Neural crest cell (in vitro differentiated cells): ENCODE measurements at regions not wholly inside any gene's neighbourhood (a gene's known extent, or its start where the extent isn't known, plus 50 kb on each side); places are given as distances from the start of the nearest gene placed in this dataset.

ENCODE experiments used
- DNase-seq: peaks from one replicate; pipeline ENCODE4 v3.0.0; 2021; ENCODE audit warnings: low read depth, mixed read lengths, low spot score
- H3K27ac Mint-ChIP-seq: one replicate; pipeline ENCODE4 v1.8.0; 2021; ENCODE audit warnings: mild to moderate bottlenecking, mixed read lengths; ENCODE audit not compliant: unreplicated experiment
- H3K27me3 Mint-ChIP-seq: 2 replicates; pipeline ENCODE4 v1.8.0; 2021; ENCODE audit warnings: low read depth, mild to moderate bottlenecking, mixed read lengths
- H3K36me3 Mint-ChIP-seq: 2 replicates; pipeline ENCODE4 v1.8.0; 2021; ENCODE audit warnings: low read depth, mild to moderate bottlenecking, mixed read lengths
- H3K4me1 Mint-ChIP-seq: 2 replicates; pipeline ENCODE4 v1.8.0; 2021; ENCODE audit warnings: mixed read lengths
- H3K4me3 Mint-ChIP-seq: one replicate; pipeline ENCODE4 v1.8.0; 2021; ENCODE audit warnings: mild to moderate bottlenecking, mixed read lengths
- H3K9me3 Mint-ChIP-seq: 2 replicates; pipeline ENCODE4 v1.8.0; 2021; ENCODE audit warnings: mixed read lengths
- TF ChIP-seq, protein P1 (sequence below): fragments of 200-600 bp; sonication (generic); conservative IDR thresholded peaks from 2 replicates; pipeline ENCODE4 v1.5.0; 2021; ENCODE audit warnings: antibody characterized with exemption, mild to moderate bottlenecking

DNA sequence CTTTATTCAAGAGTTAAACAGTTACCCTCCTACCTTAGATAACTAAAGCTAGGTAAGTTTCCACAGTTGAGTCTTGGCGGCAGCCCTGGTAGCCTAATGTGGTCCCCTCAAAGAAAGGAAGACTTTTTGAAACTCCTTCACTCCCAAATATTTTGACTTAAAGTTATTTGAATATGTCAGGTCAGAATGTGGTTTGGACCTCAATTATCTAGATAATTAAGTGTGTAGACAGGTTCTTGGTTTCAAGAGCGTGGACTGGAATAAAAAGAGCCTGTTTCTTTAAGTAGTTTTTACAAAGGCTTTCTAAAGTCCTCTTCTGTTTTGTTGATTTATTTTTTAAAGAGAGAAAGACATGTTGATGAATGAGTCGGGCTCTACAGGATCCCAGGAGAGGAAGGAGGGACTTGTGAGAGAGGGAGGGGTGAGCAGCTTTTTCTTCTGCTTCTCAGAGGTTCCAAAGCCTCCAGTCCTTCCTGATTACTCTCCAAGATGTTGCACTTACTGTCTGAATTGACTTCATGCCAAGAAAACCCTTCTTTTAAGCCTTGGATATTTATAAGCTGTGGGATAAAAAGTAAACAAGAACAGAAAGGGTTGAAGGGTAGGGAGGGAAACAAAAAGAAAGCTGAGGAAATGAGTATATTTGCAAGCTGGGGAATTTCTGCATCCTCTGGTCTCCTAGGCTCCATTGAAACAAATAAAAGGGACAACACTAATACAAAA is 457.4 kb downstream of the IGSF11 start:
- DNase-seq, result no peak
- H3K4me1 Mint-ChIP-seq, result no peaks in the 10 kb centered on the region
- H3K27me3 Mint-ChIP-seq, result peaks cover 5% of the 10 kb centered on the region
- H3K36me3 Mint-ChIP-seq, result no peaks in the 10 kb centered on the region
- TF ChIP-seq, protein P1, sequence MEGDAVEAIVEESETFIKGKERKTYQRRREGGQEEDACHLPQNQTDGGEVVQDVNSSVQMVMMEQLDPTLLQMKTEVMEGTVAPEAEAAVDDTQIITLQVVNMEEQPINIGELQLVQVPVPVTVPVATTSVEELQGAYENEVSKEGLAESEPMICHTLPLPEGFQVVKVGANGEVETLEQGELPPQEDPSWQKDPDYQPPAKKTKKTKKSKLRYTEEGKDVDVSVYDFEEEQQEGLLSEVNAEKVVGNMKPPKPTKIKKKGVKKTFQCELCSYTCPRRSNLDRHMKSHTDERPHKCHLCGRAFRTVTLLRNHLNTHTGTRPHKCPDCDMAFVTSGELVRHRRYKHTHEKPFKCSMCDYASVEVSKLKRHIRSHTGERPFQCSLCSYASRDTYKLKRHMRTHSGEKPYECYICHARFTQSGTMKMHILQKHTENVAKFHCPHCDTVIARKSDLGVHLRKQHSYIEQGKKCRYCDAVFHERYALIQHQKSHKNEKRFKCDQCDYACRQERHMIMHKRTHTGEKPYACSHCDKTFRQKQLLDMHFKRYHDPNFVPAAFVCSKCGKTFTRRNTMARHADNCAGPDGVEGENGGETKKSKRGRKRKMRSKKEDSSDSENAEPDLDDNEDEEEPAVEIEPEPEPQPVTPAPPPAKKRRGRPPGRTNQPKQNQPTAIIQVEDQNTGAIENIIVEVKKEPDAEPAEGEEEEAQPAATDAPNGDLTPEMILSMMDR, result no peak
- H3K4me3 Mint-ChIP-seq, result no peak overlapping the region
- H3K9me3 Mint-ChIP-seq, result no peaks in the 10 kb centered on the region
- H3K27ac Mint-ChIP-seq, result no peak overlapping the region

DNA sequence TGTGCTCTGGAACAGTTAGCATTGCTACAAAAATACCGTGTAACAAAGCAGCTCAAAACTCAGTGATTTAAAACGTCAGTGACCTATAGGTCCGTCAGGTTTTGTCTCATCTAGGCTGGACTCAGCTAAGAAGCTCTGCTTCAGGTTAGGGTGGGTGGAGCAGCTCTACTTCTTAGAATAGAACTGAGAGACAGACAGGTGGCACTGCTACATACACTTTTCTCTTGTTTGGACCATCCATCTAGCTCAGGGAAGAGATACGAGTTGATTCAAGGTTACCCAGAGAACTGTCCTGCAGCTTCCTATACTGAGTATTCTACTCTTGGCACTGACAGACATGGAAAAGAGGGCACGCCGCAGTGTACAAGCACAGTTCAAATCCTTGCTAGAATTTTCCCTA is 456.1 kb downstream of the IGSF11 start:
- Mint-ChIP-seq H3K36me3 (no peaks in the 10 kb centered on the region), H3K9me3 (peaks cover 3% of the 10 kb centered on the region), H3K4me1 (no peaks in the 10 kb centered on the region), H3K4me3 (no peak overlapping the region), H3K27me3 (peaks cover 5% of the 10 kb centered on the region), H3K27ac (no peak overlapping the region)
- DNase-seq, result no peak
- TF ChIP-seq, protein P1, result no peak

DNA sequence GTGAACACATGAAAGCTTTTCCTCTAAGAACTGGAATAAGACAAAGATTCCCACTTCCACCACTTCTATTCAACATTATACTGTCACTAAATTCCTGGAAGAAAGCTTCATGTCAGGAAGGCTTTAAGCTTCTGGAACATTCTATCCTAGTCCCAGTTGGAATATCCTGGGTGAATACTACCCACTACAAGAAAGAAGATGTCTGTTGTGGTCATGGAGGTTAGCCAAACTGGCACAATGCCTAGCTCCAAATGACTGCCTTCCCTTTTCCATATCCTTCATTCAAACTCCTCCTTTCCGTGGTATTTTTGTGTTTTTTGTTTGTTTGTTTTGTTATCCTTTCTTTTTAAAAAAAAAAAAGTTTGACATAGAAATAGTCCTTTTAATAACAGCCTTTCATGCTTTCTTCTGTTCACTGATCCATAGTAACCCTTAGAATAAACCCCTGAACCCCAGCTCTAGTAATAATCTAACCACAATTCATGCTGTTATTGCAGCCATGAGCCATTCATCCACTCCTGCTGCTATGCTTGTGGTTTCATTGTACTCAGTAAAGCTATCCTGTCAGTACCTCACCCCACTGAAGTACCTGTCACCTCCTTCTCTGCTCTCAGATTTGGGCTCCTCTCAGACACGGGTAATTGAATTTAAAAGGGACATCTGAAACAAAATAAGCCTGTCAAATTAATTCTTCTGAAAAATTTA is 447.5 kb downstream of the IGSF11 start:
- TF ChIP-seq, protein P1, result no peak
- Mint-ChIP-seq H3K4me1 (no peaks in the 10 kb centered on the region), H3K4me3 (no peak overlapping the region), H3K36me3 (no peaks in the 10 kb centered on the region), H3K9me3 (peaks cover 9% of the 10 kb centered on the region), H3K27me3 (no peaks in the 10 kb centered on the region), H3K27ac (no peak overlapping the region)
- DNase-seq, result no peak

DNA sequence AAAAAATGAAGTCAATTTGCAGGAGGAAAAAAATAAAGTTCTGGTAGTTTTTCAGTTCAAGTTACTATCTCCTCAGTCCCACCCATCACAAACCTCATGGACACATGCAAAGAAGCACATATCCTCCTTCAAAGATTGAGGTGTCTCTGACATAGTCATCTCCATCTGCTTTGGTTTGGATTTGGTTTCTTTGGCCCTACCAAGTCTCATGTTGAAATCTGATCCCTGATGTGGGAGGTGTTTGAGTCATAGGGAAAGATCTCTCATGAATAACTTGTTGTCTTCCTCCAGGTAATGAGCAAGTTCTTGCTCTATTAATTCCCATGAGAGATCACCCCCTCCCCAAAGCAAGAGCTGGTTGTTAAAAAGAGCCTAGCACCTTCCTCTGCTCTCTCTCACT is 446.8 kb downstream of the IGSF11 start:
- TF ChIP-seq, protein P1, result no peak
- DNase-seq, result no peak
- Mint-ChIP-seq H3K27ac (peak overlapping the region; percentile 86), H3K4me3 (no peak overlapping the region), H3K36me3 (no peaks in the 10 kb centered on the region), H3K27me3 (no peaks in the 10 kb centered on the region), H3K4me1 (no peaks in the 10 kb centered on the region), H3K9me3 (peaks cover 6% of the 10 kb centered on the region)

DNA sequence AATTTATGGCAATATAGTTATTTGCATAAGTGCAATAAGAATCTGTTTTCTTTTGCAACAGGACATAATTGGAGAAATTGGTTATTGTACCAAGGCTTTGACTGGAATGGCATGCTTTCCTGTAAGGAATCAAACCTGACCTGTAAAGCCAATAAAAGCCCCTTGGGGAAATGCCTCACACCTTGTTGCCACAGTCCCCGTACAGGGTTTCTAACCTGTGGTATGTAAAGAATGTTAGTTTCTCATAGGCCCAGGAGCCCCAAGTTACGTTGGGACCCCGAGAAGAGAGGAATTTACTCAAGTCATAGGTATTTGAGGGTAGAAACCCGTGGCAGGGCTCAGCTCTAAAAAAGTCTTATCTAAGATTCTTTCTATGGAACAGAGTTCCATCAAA is 441.4 kb downstream of the IGSF11 start:
- H3K4me1 Mint-ChIP-seq, result no peaks in the 10 kb centered on the region
- TF ChIP-seq, protein P1, result no peak
- H3K9me3 Mint-ChIP-seq, result peaks cover 16% of the 10 kb centered on the region
- no peak overlapping the region for H3K4me3 Mint-ChIP-seq
- DNase-seq, result no peak
- no peaks in the 10 kb centered on the region for H3K27me3 Mint-ChIP-seq
- peaks cover 5% of the 10 kb centered on the region for H3K36me3 Mint-ChIP-seq
- H3K27ac Mint-ChIP-seq, result no peak overlapping the region
